NCI-H128 (cell line): ENCODE measurements at regions not wholly inside any gene's neighbourhood (a gene's known extent, or its start where the extent isn't known, plus 50 kb on each side); places are given as distances from the start of the nearest gene placed in this dataset.
"Not testable (repeated sequence)": the region's sequence is repeated elsewhere in the genome, so short reads cannot be mapped to it uniquely, and the experiment has no call there.

Experiments
- DNase-seq: peaks from one replicate; lab custom pipeline; 2025; ENCODE audit not compliant: unreplicated experiment; lab: John Stamatoyannopoulos, UW

DNA sequence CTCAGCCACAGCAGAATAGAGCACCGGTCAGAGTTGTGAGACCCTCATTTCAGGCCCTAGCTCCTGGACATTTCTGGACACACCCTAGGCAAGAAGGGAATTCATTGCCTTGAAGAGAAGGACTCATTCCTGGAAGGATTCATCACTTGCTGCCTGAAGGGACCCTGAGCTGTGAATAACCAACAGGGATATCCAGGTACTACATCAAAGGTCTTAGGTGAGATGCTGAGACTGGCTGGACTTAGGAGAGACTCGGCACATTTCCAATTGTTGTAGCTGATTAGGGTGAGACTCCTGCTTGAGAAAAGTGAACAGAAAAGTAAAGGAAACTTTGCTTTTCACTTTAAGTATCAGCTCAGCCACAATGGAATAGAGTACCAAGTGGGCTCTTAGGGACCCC is 208.1 kb upstream of the CDKN2B start:
- no peak for DNase-seq

DNA sequence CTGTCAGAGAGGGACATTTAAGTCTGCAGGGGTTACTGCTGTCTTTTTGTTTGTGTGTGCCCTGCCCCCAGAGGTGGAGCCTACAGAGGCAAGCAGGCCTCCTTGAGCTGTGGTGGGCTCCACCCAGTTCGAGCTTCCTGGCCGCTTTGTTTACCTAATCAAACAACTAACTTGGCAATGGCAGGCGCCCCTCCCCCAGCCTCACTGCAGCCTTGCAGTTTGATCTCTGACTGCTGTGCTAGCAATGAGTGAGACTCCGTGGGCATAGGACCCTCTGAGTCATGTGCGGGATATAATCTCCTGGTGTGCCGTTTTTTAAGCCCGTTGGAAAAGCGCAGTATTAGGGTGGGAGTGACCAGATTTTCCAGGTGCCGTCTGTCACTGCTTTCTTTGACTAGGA is 216.8 kb upstream of the CDKN2B start:
- DNase-seq, result not testable (repeated sequence)

- DNase-seq, result no peak
Measured at GRCh38 chr9:22227986-22228385, 218.6 kb upstream of the DMRTA1 start.

GRCh38 chr9:22228542-22228941 is 218.1 kb upstream of the DMRTA1 start:
- no peak for DNase-seq

DNA sequence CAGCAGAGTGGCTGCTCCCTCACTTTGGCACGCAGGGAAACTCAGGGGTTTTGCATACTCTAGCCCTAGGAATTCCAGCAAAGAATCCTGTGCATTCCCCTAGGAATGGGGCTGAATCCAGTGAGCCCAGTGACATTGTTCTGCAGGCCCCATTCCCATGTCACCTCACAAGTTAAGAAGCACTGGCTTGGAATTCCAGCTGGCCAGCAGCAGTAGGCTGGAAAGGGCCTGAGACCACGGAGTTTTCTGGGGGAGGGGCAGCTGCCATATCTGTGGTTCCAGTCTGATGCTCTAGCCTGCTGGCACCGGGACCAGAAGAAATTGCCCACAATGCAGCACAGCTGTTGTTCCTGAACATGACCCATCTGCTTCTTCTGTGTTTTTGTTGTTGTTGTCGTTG is 217.6 kb upstream of the DMRTA1 start:
- DNase-seq, result no peak

DNA sequence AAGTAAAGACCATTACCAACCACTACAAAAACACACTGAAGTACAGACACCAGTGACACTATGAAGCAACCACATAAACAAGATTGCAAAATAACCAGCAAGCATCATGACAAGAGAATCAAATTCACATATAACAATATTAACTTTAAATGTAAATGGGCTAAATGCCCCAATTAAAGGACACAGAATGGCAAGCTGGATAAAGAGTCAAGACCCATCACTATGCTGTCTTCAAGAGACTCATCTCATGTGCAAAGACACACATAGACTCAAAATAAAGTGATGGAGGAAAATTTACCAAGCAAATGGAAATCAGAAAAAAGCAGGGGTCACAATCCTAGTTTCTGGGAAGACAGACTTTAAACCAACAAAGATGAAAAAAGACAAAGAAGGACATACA is 215.3 kb upstream of the DMRTA1 start:
- not testable (repeated sequence) for DNase-seq

GRCh38 chr9:22232971-22233370 is 213.7 kb upstream of the DMRTA1 start:
- DNase-seq, result no peak

GRCh38 chr9:22237497-22238363 is 208.9 kb upstream of the DMRTA1 start:
- DNase-seq, result no peak

GRCh38 chr9:22238809-22239684 is 207.6 kb upstream of the DMRTA1 start:
- DNase-seq, result no peak

- no peak for DNase-seq
Measured at GRCh38 chr9:22240619-22241018, 206.0 kb upstream of the DMRTA1 start.

GRCh38 chr9:22241024-22241423 is 205.6 kb upstream of the DMRTA1 start:
- DNase-seq, result no peak

- no peak for DNase-seq
Measured at GRCh38 chr9:22241611-22242010, 205.0 kb upstream of the DMRTA1 start.

GRCh38 chr9:22244139-22245011 is 202.2 kb upstream of the DMRTA1 start:
- no peak for DNase-seq

GRCh38 chr9:22255337-22255736 is 191.3 kb upstream of the DMRTA1 start:
- no peak for DNase-seq

DNA sequence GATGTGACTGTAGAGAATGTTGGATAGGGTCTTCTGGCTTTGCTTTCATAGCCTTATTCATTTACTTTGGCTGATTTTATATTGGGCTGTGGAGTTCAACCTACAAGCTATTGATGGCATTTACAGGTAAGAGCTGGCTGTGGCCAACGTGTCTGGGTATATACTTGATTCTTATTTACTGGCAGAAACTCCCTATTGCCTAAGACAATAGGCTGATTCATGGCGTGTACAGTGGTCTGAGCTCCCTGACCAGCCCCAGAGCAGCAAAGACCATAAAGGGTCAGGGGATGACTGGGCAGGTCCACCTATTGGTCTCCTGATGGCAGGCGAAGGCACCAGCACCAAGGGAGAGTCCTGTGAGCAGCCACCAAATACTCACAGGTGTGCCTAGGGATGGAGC is 190.2 kb upstream of the DMRTA1 start:
- no peak for DNase-seq

DNA sequence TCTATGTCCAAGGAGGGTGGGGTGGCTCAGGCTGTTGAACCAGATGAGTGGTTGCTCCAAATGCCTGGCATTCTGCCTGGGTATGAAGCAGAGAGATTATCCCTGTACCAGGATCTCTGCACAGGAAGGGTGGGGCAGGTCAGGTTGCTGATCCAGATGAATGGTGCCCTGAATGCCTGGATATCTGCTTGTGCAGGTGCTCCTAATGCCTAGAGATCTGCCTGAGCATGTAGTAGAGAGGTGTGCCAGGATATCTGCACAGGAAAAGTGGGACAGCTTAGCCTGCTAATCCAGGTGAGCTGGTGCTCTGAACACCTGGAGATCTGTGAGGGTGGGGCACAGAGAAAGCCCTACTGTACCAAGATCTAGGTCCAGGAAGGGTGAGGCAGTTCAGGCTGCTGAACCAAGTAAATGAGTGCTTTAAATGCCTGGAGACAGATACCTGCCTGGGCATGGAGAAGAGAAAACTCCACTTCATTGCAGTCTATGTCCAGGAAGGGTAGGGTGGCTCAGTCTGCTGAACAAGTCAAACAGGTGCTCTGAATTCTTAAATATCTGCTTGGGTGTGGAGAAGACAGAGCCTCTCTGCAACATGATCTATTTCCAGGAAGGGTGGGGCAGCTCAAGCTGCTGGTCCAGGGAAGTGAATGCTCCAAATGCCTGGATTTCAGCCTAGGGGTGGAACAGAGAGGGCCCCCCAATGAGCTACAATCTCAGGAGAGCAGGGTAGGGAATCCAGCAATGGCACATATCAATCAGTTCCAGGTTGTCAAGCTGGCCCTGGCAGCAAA is 189.4 kb upstream of the DMRTA1 start:
- DNase-seq, result no peak

GRCh38 chr9:22265038-22265437 is 181.6 kb upstream of the DMRTA1 start:
- no peak for DNase-seq

DNA sequence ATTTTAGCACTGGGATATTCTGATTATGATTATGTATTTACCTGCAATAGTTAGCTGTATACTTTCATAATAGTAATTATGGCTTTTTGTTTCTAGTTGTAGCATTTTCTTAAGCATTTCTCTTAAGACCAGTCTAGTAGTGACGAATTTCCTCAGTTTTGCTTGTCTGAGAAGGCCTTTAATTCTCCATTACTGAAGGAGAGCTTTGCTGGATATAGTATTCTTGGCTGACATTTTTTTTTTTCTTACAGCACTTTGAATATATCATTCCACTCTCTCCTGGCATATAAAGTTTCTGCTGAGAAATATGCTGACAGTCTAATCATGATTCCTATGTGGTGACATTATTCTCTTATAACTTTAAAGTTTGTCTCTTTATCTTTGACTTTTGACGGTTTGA is 181.1 kb upstream of the DMRTA1 start:
- no peak for DNase-seq

- no peak for DNase-seq
Measured at GRCh38 chr9:22274477-22274876, 172.1 kb upstream of the DMRTA1 start.

GRCh38 chr9:22278426-22278825 is 168.2 kb upstream of the DMRTA1 start:
- DNase-seq, result no peak
